ENCODE measurements at regions not wholly inside any gene's neighbourhood (a gene's known extent, or its start where the extent isn't known, plus 50 kb on each side); places are given as distances from the start of the nearest gene placed in this dataset.

DNA sequence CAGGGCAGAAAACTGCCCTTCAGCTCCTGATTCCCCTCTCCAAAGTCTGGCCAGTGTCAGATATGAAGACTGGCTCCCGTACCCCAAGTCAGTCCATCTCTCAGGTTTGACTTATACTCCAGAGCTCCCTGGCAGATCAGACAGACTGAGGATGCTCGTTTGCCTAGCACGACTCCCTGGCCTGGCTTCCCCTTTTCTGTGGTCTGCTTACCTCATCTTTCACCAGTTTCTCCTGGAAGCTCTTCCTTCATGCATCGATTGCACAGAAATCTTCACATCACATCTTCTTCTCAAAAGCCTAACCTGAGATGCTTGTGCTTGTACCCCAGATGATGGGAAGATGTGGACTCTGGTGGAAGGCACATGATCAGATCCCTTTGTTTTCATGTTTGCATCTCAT, 387.9 kb upstream of the POU3F3 start:
- H3K14ac ChIP-seq (ENCODE audit: insufficient read length) = no peak overlapping the region
- H2BK20ac ChIP-seq (ENCODE audit: low read length) = no peak overlapping the region
- no peak overlapping the region for H3K4me3 ChIP-seq (ENCODE audit: extremely low read depth in 1 of 4, insufficient read depth in 2 of 4, low read depth in 3 of 4, low read length in 4 of 4)
- no peaks in the 10 kb centered on the region for H3K23me2 ChIP-seq (ENCODE audit: low read depth, low read length)
- TF ChIP-seq SIX5 (IDR thresholded peaks at IDR 0.05; ENCODE audit: low read depth, low read length) (no peak), EZH2 (IDR thresholded peaks at IDR 0.05; ENCODE audit: low read depth, low read length, severe bottlenecking) (no peak)
- H3K4ac ChIP-seq (replicated peaks; ENCODE audit: insufficient read length, low read depth, low read length) = no peak overlapping the region
- H4K20me1 ChIP-seq (replicated peaks in 1 of 2; ENCODE audit: control insufficient read depth in 1 of 2, insufficient read depth in 2 of 2, low read length in 2 of 2) = no peaks in the 10 kb centered on the region
- no peak overlapping the region for H3K56ac ChIP-seq (replicated peaks; ENCODE audit: insufficient read length, low read depth, low read length)
- H4K8ac ChIP-seq (ENCODE audit: extremely low read depth, insufficient read depth, low read length) = no peak overlapping the region
- H3K36me3 ChIP-seq (ENCODE audit: control insufficient read depth in 2 of 4, insufficient read depth in 4 of 4, low read length in 3 of 4) = no peaks in the 10 kb centered on the region
- H3K18ac ChIP-seq (ENCODE audit: extremely low read depth, low read length) = no peak overlapping the region
- no peak overlapping the region for H2BK12ac ChIP-seq (ENCODE audit: low read depth, low read length)
- 94% methylated on average over 4 of the region's 4 CpGs; no CpG with 5 or more reads in 1 of the 2 experiments for WGBS, 2 experiments (ENCODE audit: extremely low coverage in 1 of 2, insufficient coverage in 1 of 2, insufficient read length in 1 of 2, insufficient replicate concordance in 2 of 2, low coverage in 1 of 2, low lambda C conversion rate in 2 of 2, missing lambda C conversion rate in 1 of 2)
- no peaks in the 10 kb centered on the region for H3K27me3 ChIP-seq (replicated peaks in 1 of 4; ENCODE audit: control insufficient read depth in 3 of 4, extremely low read depth in 1 of 4, insufficient read depth in 3 of 4, low read length in 3 of 4)
- H3K23ac ChIP-seq (ENCODE audit: insufficient read length) = no peak overlapping the region
- no peak overlapping the region for H2AFZ ChIP-seq (ENCODE audit: low read length)
- H3K9ac ChIP-seq (replicated peaks in 1 of 4; ENCODE audit: extremely low read depth in 1 of 4, low read depth in 3 of 4, low read length in 3 of 4) = no peak overlapping the region
- no peak for FAIRE-seq
- no peak overlapping the region for H2BK120ac ChIP-seq (replicated peaks; ENCODE audit: low read depth, low read length)
- H3K27ac ChIP-seq (ENCODE audit: low read depth, low read length) = no peak overlapping the region
- peaks cover 0 to 9% (median 0%) of the 10 kb centered on the region in 4 experiments; a peak in 1 of 7 replicates for H3K4me1 ChIP-seq (replicated peaks in 1 of 4; ENCODE audit: control insufficient read depth in 3 of 4, insufficient read depth in 4 of 4, low read length in 3 of 4)
- no peak for DNase-seq (ENCODE audit: low read depth in 1 of 2, low spot score in 2 of 2)
- H2BK15ac ChIP-seq (ENCODE audit: low read length) = no peak overlapping the region
- no peak overlapping the region for H4K91ac ChIP-seq (replicated peaks; ENCODE audit: insufficient read length, low read length)
- POLR2A ChIA-PET (ENCODE audit: partially characterized antibody) = no interaction called here
- H2BK5ac ChIP-seq (ENCODE audit: low read depth, low read length) = no peak overlapping the region
- no peaks in the 10 kb centered on the region for H3K79me2 ChIP-seq (ENCODE audit: control insufficient read depth in 1 of 2, insufficient read depth in 2 of 2, low read length in 2 of 2)
- H3K4me2 ChIP-seq (ENCODE audit: insufficient read depth in 1 of 2, low read depth in 2 of 2, low read length in 2 of 2) = no peak overlapping the region
- H4K5ac ChIP-seq (ENCODE audit: insufficient read length, low read depth, low read length) = no peak overlapping the region
- no peaks in the 10 kb centered on the region for H3K9me3 ChIP-seq (ENCODE audit: insufficient read depth in 2 of 2, low read depth in 1 of 2, low read length in 1 of 2)
- CTCF ChIA-PET (ENCODE audit: partially characterized antibody) = interaction anchor here (0.8 kb wide), 1 partner anchor 267 kb away, joined by 3 read pairs; no protein-coding TSS in a partner anchor
- H2AK5ac ChIP-seq (ENCODE audit: low read depth, low read length) = no peak overlapping the region
- H3K79me1 ChIP-seq (ENCODE audit: low read depth, low read length) = no peaks in the 10 kb centered on the region

Measured in H1 (cell line).